HG03097 (cell line): ENCODE measurements at regions not wholly inside any gene's neighbourhood (a gene's known extent, or its start where the extent isn't known, plus 50 kb on each side); places are given as distances from the start of the nearest gene placed in this dataset.

Source experiments
- ATAC-seq: cut with Tn5 transposase; IDR thresholded peaks from one replicate; pipeline ENCODE4 v1.9.1; 2021; ENCODE audit not compliant: unreplicated experiment, low FRiP score

- ATAC-seq, result no peak
Observed at GRCh38 chr4:180116840-180117239, 2126.4 kb upstream of the TENM3 start.

GRCh38 chr4:180120068-180120467 is 2123.1 kb upstream of the TENM3 start:
- no peak for ATAC-seq

DNA sequence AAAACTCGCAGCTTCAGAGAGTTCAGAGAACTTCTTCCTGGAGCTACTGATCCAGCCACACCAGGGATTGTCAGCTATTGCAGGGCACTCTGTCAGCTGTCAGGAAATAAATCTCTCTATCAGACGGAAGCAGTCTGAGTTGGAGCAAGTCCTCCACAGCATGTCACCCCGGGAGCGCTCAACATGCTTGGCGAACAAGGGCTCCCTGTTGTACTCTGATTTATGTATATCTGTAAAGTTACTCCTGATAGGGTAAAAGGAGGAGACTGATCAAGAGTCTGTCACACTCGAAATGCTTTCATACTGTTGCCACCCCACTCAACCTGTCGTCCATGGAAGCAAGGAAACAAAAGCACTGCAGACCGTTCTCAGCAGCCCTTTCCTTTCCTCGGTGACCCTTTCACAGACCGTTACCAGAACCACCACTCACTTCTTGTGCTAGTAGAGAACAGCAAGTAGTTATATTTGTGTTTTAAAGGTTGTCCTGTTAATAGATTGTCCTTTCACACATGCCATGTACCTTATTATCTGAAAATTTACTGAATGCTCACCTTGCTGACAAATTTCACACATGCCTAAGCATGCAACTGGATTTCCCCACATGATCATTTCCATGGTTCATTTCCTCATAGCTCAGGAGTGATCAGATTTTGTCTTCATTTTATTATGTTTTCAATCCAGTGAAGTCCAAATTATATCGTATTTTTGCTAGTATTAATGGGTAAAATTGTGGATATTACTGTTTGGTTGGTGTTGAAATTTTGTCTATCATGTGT is 2108.9 kb upstream of the TENM3 start:
- ATAC-seq, result no peak

DNA sequence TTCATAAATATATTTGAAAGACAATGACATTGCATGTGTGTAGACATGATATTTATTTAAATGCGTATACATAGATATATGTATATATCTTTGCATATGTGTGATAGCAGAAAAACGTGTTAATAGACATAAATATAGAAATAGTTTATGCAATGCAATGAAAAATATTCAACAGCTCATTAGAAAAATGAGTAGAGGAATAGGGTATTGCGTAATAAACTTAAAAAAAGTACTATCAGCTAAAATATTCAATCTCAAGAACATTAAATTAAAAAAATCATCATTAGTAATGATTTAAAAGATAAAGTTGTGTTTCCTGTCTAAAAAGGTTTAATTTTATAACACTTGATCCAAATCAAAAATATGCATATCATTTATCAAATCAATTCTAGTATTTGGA is 2101.5 kb upstream of the TENM3 start:
- ATAC-seq, result no peak

DNA sequence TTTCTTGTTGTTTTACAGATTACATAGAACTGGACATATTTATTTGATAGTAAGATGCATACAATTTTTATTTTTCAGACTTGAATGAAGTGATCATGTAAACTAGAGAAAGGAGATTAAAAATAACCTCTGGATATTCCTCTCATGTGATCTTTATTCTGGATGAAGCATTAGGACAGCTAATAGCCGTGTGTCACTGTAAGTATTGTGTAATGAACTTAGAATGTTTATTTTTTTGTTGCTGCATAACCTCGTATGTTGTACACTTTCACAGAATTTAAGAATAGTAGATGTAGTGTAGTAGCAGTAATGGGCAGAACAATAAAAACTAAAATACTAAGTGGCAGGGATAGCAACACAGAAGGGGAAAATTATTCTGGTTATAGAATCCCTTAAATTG is 2094.5 kb upstream of the TENM3 start:
- no peak for ATAC-seq

- ATAC-seq, result no peak
Observed at GRCh38 chr4:180150818-180151217, 2092.4 kb upstream of the TENM3 start.

DNA sequence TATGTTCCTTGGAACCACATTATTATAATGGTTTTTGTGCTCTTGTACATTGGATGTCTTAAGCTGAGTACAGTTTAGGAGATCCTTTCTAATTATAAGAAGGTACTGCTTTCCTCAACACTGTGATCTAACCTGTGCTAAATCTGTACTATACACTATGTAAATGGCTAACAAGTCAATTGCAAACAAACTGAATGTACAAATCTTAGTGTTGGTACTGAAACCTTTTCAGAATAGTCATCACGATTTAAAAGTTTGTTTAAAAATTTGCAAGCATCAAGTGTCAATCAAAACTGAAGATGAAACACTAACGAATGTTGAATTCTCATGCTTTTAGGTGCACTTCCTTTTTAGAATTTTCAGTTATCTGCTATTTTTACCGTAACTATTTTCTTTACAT is 2090.4 kb upstream of the TENM3 start:
- ATAC-seq, result no peak

- ATAC-seq, result no peak
Observed at GRCh38 chr4:180153587-180153986, 2089.6 kb upstream of the TENM3 start.

DNA sequence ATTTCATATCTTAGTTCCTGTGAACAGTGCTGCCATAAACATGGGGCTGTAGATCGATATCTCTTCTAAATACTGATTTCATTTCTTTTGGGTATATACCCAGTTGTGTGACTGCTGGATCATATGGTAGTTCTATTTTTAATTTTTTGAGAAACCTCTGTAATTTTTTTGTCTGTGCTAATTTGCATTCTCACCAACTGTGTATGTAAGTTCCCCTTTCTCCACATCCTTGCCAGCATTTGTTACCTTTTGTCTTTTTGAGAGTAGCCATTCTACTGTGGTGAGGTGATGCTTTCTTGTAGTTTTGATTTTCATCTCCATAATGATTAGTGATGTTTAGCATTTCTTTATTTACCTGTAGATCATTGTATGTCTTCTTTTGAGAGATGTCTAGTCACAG is 2086.5 kb upstream of the TENM3 start:
- no peak for ATAC-seq

DNA sequence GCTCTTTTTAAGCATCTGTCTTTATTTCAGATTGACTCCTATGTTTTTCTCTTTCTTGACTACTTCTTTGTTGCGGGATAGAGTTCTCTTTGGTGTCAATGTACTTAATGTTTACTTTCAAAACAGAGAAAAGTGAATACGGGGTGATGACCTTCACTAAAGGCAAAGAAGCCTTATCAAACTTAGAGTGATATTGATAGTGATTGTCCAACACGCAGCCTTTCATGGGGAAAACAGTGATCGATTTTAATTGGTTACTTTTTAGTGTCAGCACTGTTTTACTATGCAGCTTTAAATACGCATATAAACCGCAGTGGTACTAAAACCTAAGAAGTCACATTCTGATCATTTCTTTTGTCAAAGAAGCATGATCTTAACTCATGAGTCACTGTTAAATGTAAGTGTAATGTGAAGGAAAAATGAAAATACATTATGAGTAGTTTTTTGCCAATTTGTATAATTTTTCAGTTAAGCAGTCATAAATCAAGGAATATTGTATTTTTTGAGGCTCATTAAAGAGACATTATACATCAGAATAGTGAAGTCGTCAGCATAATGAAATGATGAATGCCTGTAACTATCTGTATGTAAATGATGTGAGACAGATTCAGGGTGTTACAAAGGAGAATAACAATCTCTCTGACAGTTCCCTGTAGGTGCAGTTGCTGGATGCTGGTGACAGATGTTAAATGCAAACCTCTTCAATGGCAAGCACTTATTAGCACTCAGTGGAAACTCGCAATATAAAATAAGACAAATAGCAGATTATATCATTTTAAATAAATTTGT is 2082.8 kb upstream of the TENM3 start:
- no peak for ATAC-seq

- ATAC-seq, result no peak
Observed at GRCh38 chr4:180164799-180165198, 2078.4 kb upstream of the TENM3 start.

- ATAC-seq, result no peak
Observed at GRCh38 chr4:180169394-180169793, 2073.8 kb upstream of the TENM3 start.

DNA sequence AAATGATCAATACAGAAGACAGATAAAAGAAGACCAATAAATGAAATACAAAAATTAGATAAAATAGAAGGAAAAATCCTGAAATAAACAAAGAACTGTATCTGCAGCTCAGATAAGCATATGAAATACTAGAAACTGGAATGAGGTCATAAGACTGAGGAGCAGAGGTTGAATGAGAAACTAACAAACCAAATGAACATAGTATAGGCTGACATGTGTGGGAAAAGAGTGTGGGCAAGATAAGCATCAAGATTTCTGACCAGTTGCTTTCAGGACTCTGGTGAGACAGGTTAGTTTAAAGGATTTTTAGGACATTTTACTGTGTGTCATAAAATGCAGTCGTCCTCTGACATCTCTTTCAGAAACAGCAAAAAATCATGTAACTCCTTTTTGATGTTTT is 2073.2 kb upstream of the TENM3 start:
- ATAC-seq, result no peak

DNA sequence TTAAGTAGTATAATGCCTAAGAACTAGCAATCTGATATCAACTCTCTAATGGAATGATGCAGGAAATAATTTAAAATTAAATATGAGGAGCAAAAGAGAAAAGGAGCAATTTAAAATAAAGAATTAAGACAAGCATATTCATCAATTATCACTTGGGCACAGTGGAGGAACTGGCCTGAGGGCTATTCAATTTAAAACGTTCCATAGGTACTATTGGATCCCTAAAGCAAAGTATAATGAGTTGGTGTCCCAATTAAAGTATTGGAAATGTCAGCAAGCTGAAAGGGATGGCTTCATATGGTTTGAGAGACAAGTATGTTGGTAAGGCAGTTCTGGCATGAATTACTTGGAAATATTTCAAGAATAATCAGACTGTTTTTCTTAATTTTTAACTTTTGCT is 2064.1 kb upstream of the TENM3 start:
- ATAC-seq, result no peak

DNA sequence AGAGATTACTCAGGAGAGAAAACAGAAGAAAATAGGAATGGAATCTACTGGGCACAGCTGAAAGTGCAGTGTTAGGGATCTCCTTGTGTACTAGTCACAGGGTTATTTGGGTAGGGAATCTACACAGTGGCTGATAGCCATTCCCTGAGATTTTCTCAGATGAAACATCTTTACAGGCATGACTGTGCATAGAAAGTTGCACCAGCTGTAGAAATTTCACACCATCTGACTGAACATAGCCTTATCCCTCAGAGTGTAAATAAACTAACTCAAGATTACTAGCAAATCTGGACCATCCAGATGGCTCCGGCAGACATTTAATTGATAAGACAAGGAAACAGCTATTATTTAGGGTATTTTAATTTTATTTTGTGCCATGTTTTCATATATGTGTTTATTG is 2053.5 kb upstream of the TENM3 start:
- no peak for ATAC-seq

GRCh38 chr4:180190382-180190781 is 2052.8 kb upstream of the TENM3 start:
- ATAC-seq, result no peak

DNA sequence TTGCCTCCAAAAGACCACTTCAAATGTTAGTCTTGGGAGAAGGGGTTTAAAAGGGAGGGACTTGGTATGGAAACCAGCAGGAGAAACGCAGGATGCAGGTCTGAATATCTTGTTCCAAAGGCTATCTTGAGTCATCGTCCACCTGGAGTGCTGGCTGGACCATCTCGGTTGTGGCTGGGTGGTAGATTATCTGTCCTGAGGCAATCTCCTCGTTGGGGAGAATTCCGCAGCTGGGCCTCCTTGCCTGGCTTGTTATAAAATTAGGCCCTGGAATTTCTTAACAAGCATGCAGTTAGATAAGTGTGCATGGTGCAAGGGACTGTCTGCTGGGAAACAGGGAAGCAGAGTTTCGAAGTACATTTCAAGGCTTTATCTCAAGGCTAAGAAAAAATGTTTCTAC is 2045.7 kb upstream of the TENM3 start:
- ATAC-seq, result no peak

DNA sequence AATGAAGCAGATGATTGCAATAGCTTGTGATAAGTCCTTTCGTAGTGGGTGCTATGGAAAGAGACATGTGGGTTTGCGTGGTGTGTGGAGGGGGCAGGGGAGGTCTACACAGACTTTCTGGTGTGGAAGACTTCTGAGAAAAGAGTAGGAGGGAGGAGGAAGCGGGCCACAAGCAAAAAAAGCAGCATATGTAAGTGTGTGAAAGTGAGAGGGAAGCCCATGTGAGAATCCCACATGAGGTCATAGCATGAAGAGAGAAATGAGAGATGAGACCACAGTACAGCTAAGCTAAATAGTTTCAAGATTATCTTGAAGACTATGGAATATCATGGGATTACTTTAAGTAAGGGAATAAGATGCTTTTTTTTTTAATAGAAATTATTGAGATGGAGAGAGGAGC is 2039.9 kb upstream of the TENM3 start:
- ATAC-seq, result peak; percentile 78

DNA sequence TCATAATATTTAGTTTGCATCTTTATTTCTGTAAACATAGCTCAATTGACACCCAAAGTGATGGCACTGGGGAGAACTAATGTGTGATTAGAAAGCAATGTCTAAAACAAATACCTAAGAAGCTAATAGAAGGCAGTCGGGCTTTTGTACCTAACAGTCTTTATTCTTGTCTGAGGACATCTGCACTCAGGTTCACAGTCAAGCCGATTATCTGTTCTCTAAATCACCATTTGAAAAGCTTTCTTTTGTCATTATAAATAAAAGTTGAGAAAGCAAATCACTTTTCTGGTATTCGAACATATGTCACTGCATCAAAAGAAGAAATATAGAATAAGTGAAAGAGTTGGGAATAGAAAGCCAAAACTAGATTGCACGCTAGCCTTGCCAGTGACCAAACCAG is 2037.9 kb upstream of the TENM3 start:
- ATAC-seq, result no peak

- no peak for ATAC-seq
Observed at GRCh38 chr4:180207921-180208320, 2035.3 kb upstream of the TENM3 start.

DNA sequence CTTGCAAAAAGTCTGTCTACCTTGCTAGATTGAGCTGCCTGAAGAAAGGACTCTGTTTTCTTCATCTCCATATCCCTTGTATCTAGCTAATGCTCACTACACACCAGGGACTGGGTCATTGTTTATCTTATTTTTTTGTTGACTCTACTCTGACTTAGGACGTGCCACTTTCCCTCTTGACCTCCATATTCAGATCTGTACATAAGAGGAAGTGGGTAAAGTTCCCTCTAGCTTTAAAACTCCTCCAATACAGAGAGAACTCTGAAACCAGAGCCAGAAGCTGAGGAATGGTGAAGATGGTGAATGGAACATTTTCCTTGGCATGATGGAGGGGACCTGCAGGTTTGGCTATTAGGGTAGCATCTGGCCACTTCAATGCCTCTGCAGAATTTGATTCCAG is 2026.1 kb upstream of the TENM3 start:
- ATAC-seq, result no peak

GRCh38 chr4:180219080-180219479 is 2024.1 kb upstream of the TENM3 start:
- no peak for ATAC-seq
